PC-9 (cell line): ENCODE measurements at regions not wholly inside any gene's neighbourhood (a gene's known extent, or its start where the extent isn't known, plus 50 kb on each side); places are given as distances from the start of the nearest gene placed in this dataset.

Source experiments
- BruUV-seq: library from RNA; stranded (reverse); fragments of 400-500 nt; replicated peaks from 2 replicates; lab custom pipeline; 2021; lab: Mats Ljungman, UMichigan
- CTCF ChIA-PET: fragments of 300-600 bp; sonication (Branson Sonifier 250); formaldehyde crosslinking; loops from one replicate; lab custom pipeline; 2022; ENCODE audit warnings: antibody characterized with exemption; lab: Charles Lee
- POLR2A ChIA-PET: fragments of 300-600 bp; sonication (Branson Sonifier 250); formaldehyde crosslinking; loops from one replicate; lab custom pipeline; 2022; ENCODE audit warnings: antibody characterized with exemption; ENCODE audit not compliant: unreplicated experiment; lab: Charles Lee
- DNase-seq, 2 experiments: peaks; one replicate each; pipeline versions ENCODE4 v3.0.0 to v3.0.0-alpha.2; 2015 to 2022; ENCODE audit warnings: mixed read lengths in 1 of 2
- H2AFZ ChIP-seq: fragments of 200-600 bp; sonication (generic); 2 replicates; pipeline ENCODE4 v1.8.1; 2017; ENCODE audit warnings: antibody characterized with exemption
- H3F3A ChIP-seq: fragments of 200-600 bp; sonication (generic); 2 replicates; pipeline ENCODE4 v1.8.1; 2017; ENCODE audit warnings: antibody characterized with exemption, mild to moderate bottlenecking, low read depth; ENCODE audit not compliant: insufficient read depth
- H3K27ac ChIP-seq: fragments of 200-600 bp; sonication (generic); 2 replicates; pipeline ENCODE4 v1.6.1; 2016; ENCODE audit warnings: mixed run types
- H3K27me3 ChIP-seq: fragments of 200-600 bp; sonication (generic); 2 replicates; pipeline ENCODE4 v1.6.1; 2016; ENCODE audit warnings: low read depth, mixed run types; ENCODE audit not compliant: insufficient read depth
- H3K36me3 ChIP-seq: fragments of 200-600 bp; sonication (generic); 2 replicates; pipeline ENCODE4 v1.6.1; 2016; ENCODE audit warnings: low read depth, mixed run types
- H3K4me1 ChIP-seq: fragments of 200-600 bp; sonication (generic); replicated peaks from 2 replicates; pipeline ENCODE4 v1.6.1; 2016; ENCODE audit warnings: mixed run types; ENCODE audit not compliant: insufficient read depth
- H3K4me2 ChIP-seq: fragments of 200-600 bp; sonication (generic); 2 replicates; pipeline ENCODE4 v1.6.1; 2017; ENCODE audit warnings: mixed run types
- H3K4me3 ChIP-seq: fragments of 200-600 bp; sonication (generic); 2 replicates; pipeline ENCODE4 v1.6.1; 2016; ENCODE audit warnings: mixed run types
- H3K79me2 ChIP-seq: fragments of 200-600 bp; sonication (generic); 2 replicates; pipeline ENCODE4 v1.6.1; 2017; ENCODE audit warnings: low read depth, mixed run types
- H3K9me2 ChIP-seq: fragments of 200-600 bp; sonication (generic); 2 replicates; pipeline ENCODE4 v1.8.1; 2017; ENCODE audit warnings: mild to moderate bottlenecking; ENCODE audit not compliant: insufficient read depth
- H3K9me3 ChIP-seq: fragments of 200-600 bp; sonication (generic); 2 replicates; pipeline ENCODE4 v1.8.1; 2016; ENCODE audit warnings: low read depth; ENCODE audit not compliant: insufficient read depth
- H4K20me1 ChIP-seq: fragments of 200-600 bp; sonication (generic); 2 replicates; pipeline ENCODE4 v1.8.1; 2017; ENCODE audit not compliant: insufficient read depth
- EZH2 ChIP-seq: fragments of 200-600 bp; sonication (generic); IDR thresholded peaks from 2 replicates; pipeline ENCODE4 v1.8.0; 2017; ENCODE audit warnings: antibody characterized with exemption, low read depth
- intact Hi-C: fragments of 100-400 bp; cut with micrococcal nuclease; formaldehyde crosslinking; loops from one replicate; pipeline ENCODE4 v1.10.0; 2022; ENCODE audit not compliant: unreplicated experiment
- TF ChIP-seq, protein P1 (sequence below): fragments of 200-600 bp; sonication (generic); conservative IDR thresholded peaks from 2 replicates; pipeline ENCODE4 v1.6.1; 2017; ENCODE audit warnings: mixed run types, antibody characterized with exemption, mild to moderate bottlenecking, moderate library complexity

DNA sequence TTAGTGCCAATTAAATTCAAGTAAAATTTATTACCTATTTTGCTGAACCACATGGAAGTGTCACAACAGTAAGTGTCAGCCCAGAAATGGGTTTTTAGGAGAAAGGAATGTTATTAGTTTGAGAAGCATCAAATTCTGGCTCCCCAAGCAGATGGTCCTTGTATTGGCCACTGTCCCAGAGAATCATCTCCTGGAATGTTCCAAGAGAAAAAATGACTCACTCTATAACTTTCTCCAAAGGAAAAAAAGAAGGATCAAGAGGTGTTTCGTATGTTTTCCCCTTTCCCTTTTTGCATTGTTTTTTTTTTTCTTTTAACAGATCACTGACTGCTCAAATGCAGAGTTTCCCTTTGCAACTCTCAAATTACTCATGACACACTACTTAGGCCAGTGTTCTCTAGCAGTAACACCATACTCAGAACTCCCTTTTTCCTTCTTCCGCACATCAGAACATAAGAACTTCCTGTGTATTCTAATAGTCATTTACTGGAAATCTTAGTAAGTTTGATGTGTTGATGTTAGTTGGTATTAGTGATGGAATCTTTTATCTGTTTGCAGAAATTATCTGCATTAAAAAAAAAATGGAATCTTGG is 390.3 kb downstream of the GPD2 start:
- H3K9me3 ChIP-seq = no peaks in the 10 kb centered on the region
- no peaks in the 10 kb centered on the region for H3K4me1 ChIP-seq
- H3K4me2 ChIP-seq = no peak overlapping the region
- H3K79me2 ChIP-seq = no peaks in the 10 kb centered on the region
- no peaks in the 10 kb centered on the region for H3K36me3 ChIP-seq
- H3K4me3 ChIP-seq = no peak overlapping the region
- H3K27ac ChIP-seq = no peak overlapping the region
- intact Hi-C loops = no loop called here
- DNase-seq = no peak
- H4K20me1 ChIP-seq = no peaks in the 10 kb centered on the region
- H2AFZ ChIP-seq = no peak overlapping the region
- ChIA-PET CTCF (no interaction called here), POLR2A (no interaction called here)
- H3K9me2 ChIP-seq = no peaks in the 10 kb centered on the region
- no peaks in the 10 kb centered on the region for H3F3A ChIP-seq
- BruUV-seq = no TSS peak
- TF ChIP-seq, protein P1, sequence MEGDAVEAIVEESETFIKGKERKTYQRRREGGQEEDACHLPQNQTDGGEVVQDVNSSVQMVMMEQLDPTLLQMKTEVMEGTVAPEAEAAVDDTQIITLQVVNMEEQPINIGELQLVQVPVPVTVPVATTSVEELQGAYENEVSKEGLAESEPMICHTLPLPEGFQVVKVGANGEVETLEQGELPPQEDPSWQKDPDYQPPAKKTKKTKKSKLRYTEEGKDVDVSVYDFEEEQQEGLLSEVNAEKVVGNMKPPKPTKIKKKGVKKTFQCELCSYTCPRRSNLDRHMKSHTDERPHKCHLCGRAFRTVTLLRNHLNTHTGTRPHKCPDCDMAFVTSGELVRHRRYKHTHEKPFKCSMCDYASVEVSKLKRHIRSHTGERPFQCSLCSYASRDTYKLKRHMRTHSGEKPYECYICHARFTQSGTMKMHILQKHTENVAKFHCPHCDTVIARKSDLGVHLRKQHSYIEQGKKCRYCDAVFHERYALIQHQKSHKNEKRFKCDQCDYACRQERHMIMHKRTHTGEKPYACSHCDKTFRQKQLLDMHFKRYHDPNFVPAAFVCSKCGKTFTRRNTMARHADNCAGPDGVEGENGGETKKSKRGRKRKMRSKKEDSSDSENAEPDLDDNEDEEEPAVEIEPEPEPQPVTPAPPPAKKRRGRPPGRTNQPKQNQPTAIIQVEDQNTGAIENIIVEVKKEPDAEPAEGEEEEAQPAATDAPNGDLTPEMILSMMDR = no peak
- TF ChIP-seq EZH2 = no peak
- H3K27me3 ChIP-seq = no peaks in the 10 kb centered on the region

DNA sequence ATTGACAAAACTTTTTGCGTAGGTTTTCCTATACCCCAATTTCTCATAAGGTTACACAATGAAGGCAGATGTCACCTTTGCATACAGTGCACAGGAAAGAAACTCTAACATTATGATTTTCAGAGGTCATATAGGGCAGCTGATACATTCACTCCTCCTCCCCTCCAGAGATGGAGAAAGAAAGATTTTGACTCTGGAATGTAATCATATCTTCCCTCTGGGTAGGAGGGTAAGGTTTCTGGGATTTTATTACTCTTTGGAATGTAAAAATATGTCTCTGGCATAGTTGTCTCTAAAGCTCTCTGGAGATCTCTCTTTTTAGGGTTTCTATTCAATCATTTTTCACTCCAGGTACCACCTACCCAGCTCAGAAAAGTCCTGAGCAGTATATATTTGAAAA is 398.3 kb downstream of the GPD2 start:
- Histone ChIP-seq H3K4me2 (no peak overlapping the region), H4K20me1 (no peaks in the 10 kb centered on the region), H2AFZ (no peak overlapping the region), H3K79me2 (no peaks in the 10 kb centered on the region), H3K9me2 (no peaks in the 10 kb centered on the region), H3K27ac (no peak overlapping the region), H3K9me3 (no peaks in the 10 kb centered on the region), H3K27me3 (no peaks in the 10 kb centered on the region), H3F3A (no peaks in the 10 kb centered on the region), H3K4me3 (no peak overlapping the region), H3K36me3 (no peaks in the 10 kb centered on the region), H3K4me1 (no peaks in the 10 kb centered on the region)
- TF ChIP-seq EZH2 = no peak
- TF ChIP-seq, protein P1 = no peak
- POLR2A ChIA-PET = interaction anchor here (0.5 kb wide), 1 partner anchor 572 kb away, joined by 5 read pairs; no protein-coding TSS in a partner anchor
- BruUV-seq = no TSS peak
- intact Hi-C loops = no loop called here
- no peak for DNase-seq
- CTCF ChIA-PET = no interaction called here

DNA sequence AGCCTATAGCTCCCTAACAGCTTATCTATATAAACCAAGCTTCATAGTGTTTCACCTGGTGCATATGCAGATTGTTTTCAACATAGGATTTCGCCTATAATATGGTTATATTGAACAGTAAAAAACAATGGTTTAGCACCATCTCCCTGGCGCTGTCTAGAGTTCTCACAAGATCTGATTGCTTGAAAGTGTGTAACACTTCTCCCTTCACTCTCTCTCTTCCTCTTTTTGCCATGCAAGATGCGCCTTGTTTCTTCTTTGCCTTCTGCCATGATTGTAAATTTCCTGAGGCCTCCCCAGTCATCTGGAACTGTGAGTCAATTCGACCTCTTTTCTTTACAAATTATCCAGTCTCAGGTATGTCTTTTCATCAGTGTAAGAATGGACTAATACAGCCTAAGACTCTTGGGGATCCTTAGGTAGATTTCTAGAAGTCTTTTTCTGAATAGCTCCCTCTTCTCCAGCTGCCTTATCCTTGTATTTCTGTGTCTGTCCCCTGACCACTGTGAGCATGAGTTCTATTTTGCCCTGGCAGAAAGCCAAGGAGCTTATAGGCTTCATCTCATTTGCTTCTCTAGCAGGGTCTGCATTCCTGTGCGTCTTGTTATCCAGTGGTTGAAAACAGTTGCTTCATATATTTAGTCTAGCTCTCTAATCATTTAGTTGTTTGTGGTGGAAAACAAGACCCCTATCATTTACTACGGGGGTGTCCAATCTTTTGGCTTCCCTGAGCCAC is 401.6 kb downstream of the GPD2 start:
- POLR2A ChIA-PET = no interaction called here
- Histone ChIP-seq H3K27me3 (no peaks in the 10 kb centered on the region), H4K20me1 (no peaks in the 10 kb centered on the region), H3F3A (no peaks in the 10 kb centered on the region), H3K4me2 (no peak overlapping the region), H3K9me2 (no peaks in the 10 kb centered on the region), H3K27ac (no peak overlapping the region), H3K4me1 (no peaks in the 10 kb centered on the region), H3K9me3 (no peaks in the 10 kb centered on the region), H2AFZ (no peak overlapping the region), H3K4me3 (no peak overlapping the region), H3K79me2 (no peaks in the 10 kb centered on the region), H3K36me3 (no peaks in the 10 kb centered on the region)
- no peak for TF ChIP-seq EZH2
- TF ChIP-seq, protein P1 = no peak
- no TSS peak for BruUV-seq
- no peak for DNase-seq
- CTCF ChIA-PET = no interaction called here
- intact Hi-C loops = no loop called here
